Ascending aorta (tissue), 2 donors: ENCODE measurements at regions not wholly inside any gene's neighbourhood (a gene's known extent, or its start where the extent isn't known, plus 50 kb on each side); places are given as distances from the start of the nearest gene placed in this dataset.

Experiments
- DNase-seq, 2 donors: peaks; one replicate each; pipeline ENCODE4 v3.0.0-alpha.2; 2019; ENCODE audit warnings: low spot score in 2 of 2
- H3K27ac ChIP-seq, 2 donors: fragments of 200-600 bp; sonication (generic); one replicate each; pipeline ENCODE4 v1.5.1; 2016 to 2017; ENCODE audit warnings: mild to moderate bottlenecking in 1 of 2
- H3K27me3 ChIP-seq: fragments of 200-600 bp; sonication (generic); one replicate; pipeline ENCODE4 v1.5.1; 2017
- H3K36me3 ChIP-seq, 2 donors: fragments of 200-600 bp; sonication (generic); one replicate each; pipeline ENCODE4 v1.5.1; 2016
- H3K4me1 ChIP-seq, 2 donors: fragments of 200-600 bp; sonication (generic); one replicate each; pipeline ENCODE4 v1.5.1; 2016 to 2017; ENCODE audit warnings: mild to moderate bottlenecking in 1 of 2
- H3K4me3 ChIP-seq, 2 donors: fragments of 200-600 bp; sonication (generic); one replicate each; pipeline ENCODE4 v1.5.1; 2016 to 2017; ENCODE audit warnings: mild to moderate bottlenecking in 1 of 2
- H3K9me3 ChIP-seq, 2 donors: fragments of 200-600 bp; sonication (generic); one replicate each; pipeline ENCODE4 v1.5.1; 2016
- CTCF ChIP-seq, 3 experiments: fragments of 200-600 bp in 2 of 3; fragments of 450-650 bp in 1 of 3; sonication (generic) in 2 of 3; IDR thresholded peaks; one replicate each; pipeline ENCODE4 v1.5.1; 2016 to 2019; ENCODE audit warnings: antibody characterized with exemption in 3 of 3, mild to moderate bottlenecking in 1 of 3, moderate library complexity in 1 of 3
- intact Hi-C: fragments of 100-400 bp; cut with DNase I; formaldehyde crosslinking; loops from one replicate; pipeline ENCODE4 v1.15.1; 2023

DNA sequence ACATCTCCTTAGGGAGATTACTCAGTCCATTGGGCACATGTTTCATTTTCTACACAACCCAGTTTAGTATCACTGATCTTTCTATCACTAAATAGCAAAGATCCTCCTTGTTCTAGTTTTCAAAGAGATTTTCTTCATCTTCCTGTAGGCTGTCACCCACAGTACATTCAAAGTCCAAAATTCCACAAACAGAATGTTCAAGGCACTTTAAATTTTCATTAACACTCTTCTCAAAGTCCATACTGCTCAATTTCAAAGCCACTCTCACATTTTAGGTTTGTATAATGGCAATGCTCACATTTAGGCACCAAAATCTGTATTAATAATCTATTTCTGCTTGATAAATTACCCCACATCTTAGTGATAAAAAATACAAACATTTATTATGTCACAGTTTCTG is 152.8 kb downstream of the FSIP2 start:
- Histone ChIP-seq H3K4me1 (no peaks in the 10 kb centered on the region), H3K27me3 (no peaks in the 10 kb centered on the region), H3K27ac (no peak overlapping the region), H3K4me3 (no peak overlapping the region), H3K9me3 (no peaks in the 10 kb centered on the region), H3K36me3 (no peaks in the 10 kb centered on the region)
- intact Hi-C loops: no loop called here
- no peak for DNase-seq
- no peak for TF ChIP-seq CTCF (IDR thresholded peaks at IDR 0.05)

DNA sequence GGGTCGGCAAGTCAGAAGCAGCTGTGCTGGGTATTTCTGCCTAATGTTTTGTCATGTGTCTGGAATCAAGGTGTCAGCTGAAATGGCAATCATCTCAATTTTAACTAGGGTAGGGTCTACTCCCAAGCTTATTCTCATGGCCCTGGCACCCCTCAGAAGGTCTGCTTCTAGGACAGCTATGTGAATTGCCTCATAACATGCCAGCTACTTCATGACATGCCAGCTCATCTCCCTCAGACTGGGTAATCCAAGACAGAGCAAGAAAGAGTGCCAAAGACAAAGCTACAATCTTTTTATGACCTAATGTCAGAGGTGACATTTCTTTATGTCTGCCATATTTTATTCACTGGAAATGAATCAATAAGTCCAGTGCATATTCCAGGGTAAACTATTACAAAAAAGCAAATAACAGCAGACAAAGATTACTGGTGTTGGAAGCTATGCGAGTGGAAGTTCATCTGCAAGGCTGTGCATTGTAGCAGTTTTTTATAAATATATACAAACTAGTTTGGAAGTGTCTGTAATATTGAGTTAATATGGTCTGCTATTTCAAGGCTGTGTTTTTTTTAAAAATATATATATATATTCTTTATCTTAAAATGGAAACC is 153.3 kb downstream of the FSIP2 start:
- no peak for TF ChIP-seq CTCF (IDR thresholded peaks at IDR 0.05)

DNA sequence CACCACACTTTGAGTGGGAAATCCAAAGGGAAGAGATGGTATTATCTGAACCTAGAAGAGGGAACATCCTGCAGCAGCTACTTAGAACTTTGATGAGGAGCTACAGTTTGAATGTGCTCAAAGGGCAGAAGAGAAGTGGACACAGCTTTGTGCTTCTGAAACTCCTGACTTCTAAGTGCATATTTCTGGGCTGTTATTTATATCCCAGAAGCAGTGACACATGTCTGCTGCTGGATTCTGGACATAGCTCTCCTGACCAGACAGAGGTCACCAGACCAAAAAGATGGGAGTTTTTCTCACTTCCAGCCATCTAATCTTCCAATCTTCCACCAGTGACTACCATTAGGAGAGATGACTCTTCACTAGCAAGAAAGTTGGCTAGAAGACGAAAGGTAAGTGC is 153.9 kb downstream of the FSIP2 start:
- no peak overlapping the region for H3K4me3 ChIP-seq
- no peaks in the 10 kb centered on the region for H3K4me1 ChIP-seq
- no peak overlapping the region for H3K27ac ChIP-seq
- no peaks in the 10 kb centered on the region for H3K9me3 ChIP-seq
- intact Hi-C loops: no loop called here
- no peak for DNase-seq
- no peaks in the 10 kb centered on the region for H3K27me3 ChIP-seq
- TF ChIP-seq CTCF (IDR thresholded peaks at IDR 0.05): no peak
- no peaks in the 10 kb centered on the region for H3K36me3 ChIP-seq

More for the DNA sequence above, 153.3 kb downstream of the FSIP2 start:
- H3K4me3 ChIP-seq: no peak overlapping the region
- intact Hi-C loops: no loop called here
- no peak overlapping the region for H3K27ac ChIP-seq
- H3K9me3 ChIP-seq: no peaks in the 10 kb centered on the region
- no peaks in the 10 kb centered on the region for H3K36me3 ChIP-seq
- H3K4me1 ChIP-seq: no peaks in the 10 kb centered on the region
- no peak for DNase-seq
- no peaks in the 10 kb centered on the region for H3K27me3 ChIP-seq

DNA sequence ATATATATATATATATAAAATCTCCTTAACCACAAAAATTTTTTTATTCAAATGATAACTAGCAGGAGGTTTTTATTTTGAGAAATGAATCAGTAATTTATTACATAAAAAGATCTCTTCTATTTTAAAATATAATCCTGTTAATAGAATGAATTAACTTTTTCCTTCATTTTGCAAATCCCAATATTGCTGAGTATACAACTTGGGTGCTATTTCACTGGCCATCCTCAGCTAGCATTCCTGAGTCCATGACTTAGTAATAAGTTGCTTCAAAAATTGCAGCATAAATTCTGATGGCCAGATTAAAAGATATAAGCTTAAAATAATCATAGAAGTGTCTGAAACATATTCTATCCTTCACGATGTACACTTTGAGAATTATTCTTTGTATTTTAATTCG is 155.6 kb downstream of the FSIP2 start:
- no peak overlapping the region for H3K27ac ChIP-seq
- no peaks in the 10 kb centered on the region for H3K36me3 ChIP-seq
- no peak overlapping the region for H3K4me3 ChIP-seq
- H3K27me3 ChIP-seq: no peaks in the 10 kb centered on the region
- H3K4me1 ChIP-seq: no peaks in the 10 kb centered on the region
- intact Hi-C loops: no loop called here
- DNase-seq: no peak
- H3K9me3 ChIP-seq: no peaks in the 10 kb centered on the region
- no peak for TF ChIP-seq CTCF (IDR thresholded peaks at IDR 0.05)

DNA sequence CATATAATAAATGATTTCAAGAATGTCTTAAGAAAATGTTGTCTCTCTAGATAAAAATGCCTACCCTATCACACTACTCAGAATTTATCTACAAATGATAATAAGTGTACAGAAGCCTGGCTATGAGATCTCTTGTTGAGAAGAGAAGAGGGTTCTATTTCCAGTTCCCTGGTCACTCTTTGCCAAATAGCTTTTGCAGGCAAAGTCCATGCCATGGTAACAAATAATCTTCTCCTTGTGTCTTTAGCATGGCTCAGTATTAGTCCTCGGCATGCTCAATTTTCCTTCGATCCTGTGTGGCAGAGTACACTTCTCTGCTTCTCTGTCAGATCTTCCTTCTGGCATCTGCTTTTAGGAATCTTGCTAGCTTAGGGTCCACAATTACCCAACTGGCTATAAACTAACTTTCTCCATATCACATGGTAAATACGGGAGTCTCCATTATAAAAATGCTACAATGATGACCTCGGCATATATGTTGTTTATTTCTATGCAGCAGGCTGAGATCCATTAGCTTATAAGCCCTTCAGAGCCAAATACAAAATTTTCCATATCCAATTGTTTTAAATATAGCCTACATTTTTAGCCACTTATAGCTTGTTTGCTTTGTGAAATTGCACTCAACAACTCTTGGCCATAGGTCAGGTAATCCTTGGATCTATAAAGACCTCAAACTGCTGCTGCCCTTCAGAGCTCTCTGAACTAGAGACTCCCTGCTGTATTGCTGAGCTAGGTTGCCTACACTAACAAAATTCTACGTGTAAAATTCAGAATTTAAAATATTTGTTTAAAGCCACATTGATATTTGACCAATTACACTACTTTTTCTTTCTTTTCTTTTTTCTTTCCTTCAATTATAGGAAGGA is 157.5 kb downstream of the FSIP2 start:
- Histone ChIP-seq H3K4me3 (no peak overlapping the region), H3K27ac (no peak overlapping the region), H3K36me3 (no peaks in the 10 kb centered on the region), H3K27me3 (no peaks in the 10 kb centered on the region), H3K9me3 (no peaks in the 10 kb centered on the region), H3K4me1 (no peaks in the 10 kb centered on the region)
- DNase-seq: no peak
- intact Hi-C loops: no loop called here
- no peak for TF ChIP-seq CTCF (IDR thresholded peaks at IDR 0.05)
